RPMI8226 (cell line): ENCODE measurements at regions not wholly inside any gene's neighbourhood (a gene's known extent, or its start where the extent isn't known, plus 50 kb on each side); places are given as distances from the start of the nearest gene placed in this dataset.
"Not testable (repeated sequence)": the region's sequence is repeated elsewhere in the genome, so short reads cannot be mapped to it uniquely, and the experiment has no call there.

Experiments
- DNase-seq: peaks from one replicate; pipeline ENCODE4 v3.0.0-alpha.2; 2015

GRCh38 chr6:93081901-93082300, 337.5 kb downstream of the EPHA7 start:
- DNase-seq = no peak

GRCh38 chr6:93079061-93079460, 340.3 kb downstream of the EPHA7 start:
- no peak for DNase-seq

- DNase-seq = no peak
These were observed 345.5 kb downstream of the EPHA7 start for GRCh38 chr6:93073811-93074210.

- DNase-seq = no peak
These were observed 349.5 kb downstream of the EPHA7 start for GRCh38 chr6:93069856-93070255.

- DNase-seq = no peak
These were observed 359.4 kb downstream of the EPHA7 start for GRCh38 chr6:93059911-93060310.

- no peak for DNase-seq
These were observed 361.8 kb downstream of the EPHA7 start for GRCh38 chr6:93057584-93057983.

- DNase-seq = no peak
These were observed 371.0 kb downstream of the EPHA7 start for GRCh38 chr6:93048381-93048780.

GRCh38 chr6:93047033-93047432, 372.3 kb downstream of the EPHA7 start:
- DNase-seq = no peak

- DNase-seq = no peak
These were observed 374.2 kb downstream of the EPHA7 start for GRCh38 chr6:93045156-93045555.

- DNase-seq = no peak
These were observed 379.0 kb downstream of the EPHA7 start for GRCh38 chr6:93040375-93040774.

GRCh38 chr6:93036835-93037234, 382.5 kb downstream of the EPHA7 start:
- no peak for DNase-seq

GRCh38 chr6:93035756-93036155, 383.6 kb downstream of the EPHA7 start:
- no peak for DNase-seq

GRCh38 chr6:93021235-93021915, 398.0 kb downstream of the EPHA7 start:
- no peak for DNase-seq

GRCh38 chr6:93017626-93018025, 401.7 kb downstream of the EPHA7 start:
- DNase-seq = no peak

- DNase-seq = no peak
These were observed 402.1 kb downstream of the EPHA7 start for GRCh38 chr6:93017213-93017612.

- DNase-seq = no peak
These were observed 406.3 kb downstream of the EPHA7 start for GRCh38 chr6:93013054-93013453.

GRCh38 chr6:93008375-93008774, 411.0 kb downstream of the EPHA7 start:
- no peak for DNase-seq

- DNase-seq = no peak
These were observed 429.7 kb downstream of the EPHA7 start for GRCh38 chr6:92989656-92990055.

GRCh38 chr6:92979281-92979680, 440.1 kb downstream of the EPHA7 start:
- DNase-seq = no peak

GRCh38 chr6:92977018-92977417, 442.3 kb downstream of the EPHA7 start:
- DNase-seq = no peak

GRCh38 chr6:92967362-92967761, 452.0 kb downstream of the EPHA7 start:
- no peak for DNase-seq

- no peak for DNase-seq
These were observed 456.5 kb downstream of the EPHA7 start for GRCh38 chr6:92962846-92963245.

GRCh38 chr6:92952111-92952510, 467.2 kb downstream of the EPHA7 start:
- DNase-seq = not testable (repeated sequence)

- DNase-seq = no peak
These were observed 473.6 kb downstream of the EPHA7 start for GRCh38 chr6:92945799-92946198.

GRCh38 chr6:92944132-92944531, 475.2 kb downstream of the EPHA7 start:
- DNase-seq = no peak
